Panc1 (cell line): ENCODE measurements at regions not wholly inside any gene's neighbourhood (a gene's known extent, or its start where the extent isn't known, plus 50 kb on each side); places are given as distances from the start of the nearest gene placed in this dataset.

Experiments
- POLR2AphosphoS5 ChIP-seq: IDR thresholded peaks from 2 replicates; pipeline ENCODE4 v1.6.1; 2012; ENCODE audit warnings: mild to moderate bottlenecking, low read depth, low read length, moderate library complexity
- SIN3A ChIP-seq: IDR thresholded peaks from 2 replicates; pipeline ENCODE4 v1.6.1; 2012; ENCODE audit warnings: low read depth, mild to moderate bottlenecking, low read length, moderate library complexity, borderline replicate concordance; ENCODE audit not compliant: insufficient read depth
- TCF7L2 ChIP-seq: IDR thresholded peaks from 2 replicates; pipeline ENCODE4 v1.6.1; 2011; ENCODE audit warnings: mild to moderate bottlenecking, low read depth, low read length, inconsistent platforms
- TF ChIP-seq, protein P1 (sequence below): fragments of 450-650 bp; IDR thresholded peaks from 2 replicates; pipeline ENCODE4 v1.5.1; 2017; ENCODE audit warnings: mild to moderate bottlenecking
- TF ChIP-seq, protein P2 (sequence below), 2 experiments: IDR thresholded peaks; 2 replicates each; pipeline ENCODE4 v1.6.1; 2011 to 2012; ENCODE audit warnings: low read depth in 2 of 2, control low read depth in 1 of 2, low read length in 1 of 2, mild to moderate bottlenecking in 1 of 2, moderate library complexity in 1 of 2; ENCODE audit not compliant: insufficient read depth in 1 of 2

DNA sequence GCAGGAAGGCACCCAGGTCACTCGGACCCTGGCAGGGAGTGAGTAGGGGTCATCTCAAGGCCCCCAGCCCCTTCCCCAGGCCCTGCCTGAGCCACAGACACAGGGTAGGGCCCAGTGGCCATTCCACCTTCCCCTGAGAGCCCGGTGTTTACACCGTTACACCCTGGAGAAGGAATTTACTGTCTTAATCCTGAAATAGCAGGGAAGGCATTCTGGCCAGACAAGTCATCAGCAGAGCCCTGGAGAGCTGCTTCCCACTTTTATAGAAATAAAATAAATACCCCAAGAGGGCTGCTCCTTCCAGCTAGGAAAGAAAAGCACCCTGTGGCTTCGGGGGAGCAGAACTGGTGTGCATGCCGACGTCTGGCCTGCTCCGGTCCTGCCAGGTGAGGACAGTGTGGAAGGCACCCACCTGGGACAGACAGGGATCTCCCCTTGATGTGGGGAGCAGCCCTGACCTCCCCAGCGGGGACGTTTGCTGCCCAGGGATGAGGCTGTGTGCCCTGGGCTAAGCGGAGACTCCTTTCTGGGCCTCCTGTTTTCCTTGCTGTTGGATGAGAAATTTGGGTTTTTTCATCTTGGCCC is 180.0 kb downstream of the MN1 start:
- TF ChIP-seq, protein P1, sequence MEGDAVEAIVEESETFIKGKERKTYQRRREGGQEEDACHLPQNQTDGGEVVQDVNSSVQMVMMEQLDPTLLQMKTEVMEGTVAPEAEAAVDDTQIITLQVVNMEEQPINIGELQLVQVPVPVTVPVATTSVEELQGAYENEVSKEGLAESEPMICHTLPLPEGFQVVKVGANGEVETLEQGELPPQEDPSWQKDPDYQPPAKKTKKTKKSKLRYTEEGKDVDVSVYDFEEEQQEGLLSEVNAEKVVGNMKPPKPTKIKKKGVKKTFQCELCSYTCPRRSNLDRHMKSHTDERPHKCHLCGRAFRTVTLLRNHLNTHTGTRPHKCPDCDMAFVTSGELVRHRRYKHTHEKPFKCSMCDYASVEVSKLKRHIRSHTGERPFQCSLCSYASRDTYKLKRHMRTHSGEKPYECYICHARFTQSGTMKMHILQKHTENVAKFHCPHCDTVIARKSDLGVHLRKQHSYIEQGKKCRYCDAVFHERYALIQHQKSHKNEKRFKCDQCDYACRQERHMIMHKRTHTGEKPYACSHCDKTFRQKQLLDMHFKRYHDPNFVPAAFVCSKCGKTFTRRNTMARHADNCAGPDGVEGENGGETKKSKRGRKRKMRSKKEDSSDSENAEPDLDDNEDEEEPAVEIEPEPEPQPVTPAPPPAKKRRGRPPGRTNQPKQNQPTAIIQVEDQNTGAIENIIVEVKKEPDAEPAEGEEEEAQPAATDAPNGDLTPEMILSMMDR = no peak
- TF ChIP-seq POLR2AphosphoS5 (no peak), TCF7L2 (no peak), SIN3A (no peak)
- TF ChIP-seq, protein P2, sequence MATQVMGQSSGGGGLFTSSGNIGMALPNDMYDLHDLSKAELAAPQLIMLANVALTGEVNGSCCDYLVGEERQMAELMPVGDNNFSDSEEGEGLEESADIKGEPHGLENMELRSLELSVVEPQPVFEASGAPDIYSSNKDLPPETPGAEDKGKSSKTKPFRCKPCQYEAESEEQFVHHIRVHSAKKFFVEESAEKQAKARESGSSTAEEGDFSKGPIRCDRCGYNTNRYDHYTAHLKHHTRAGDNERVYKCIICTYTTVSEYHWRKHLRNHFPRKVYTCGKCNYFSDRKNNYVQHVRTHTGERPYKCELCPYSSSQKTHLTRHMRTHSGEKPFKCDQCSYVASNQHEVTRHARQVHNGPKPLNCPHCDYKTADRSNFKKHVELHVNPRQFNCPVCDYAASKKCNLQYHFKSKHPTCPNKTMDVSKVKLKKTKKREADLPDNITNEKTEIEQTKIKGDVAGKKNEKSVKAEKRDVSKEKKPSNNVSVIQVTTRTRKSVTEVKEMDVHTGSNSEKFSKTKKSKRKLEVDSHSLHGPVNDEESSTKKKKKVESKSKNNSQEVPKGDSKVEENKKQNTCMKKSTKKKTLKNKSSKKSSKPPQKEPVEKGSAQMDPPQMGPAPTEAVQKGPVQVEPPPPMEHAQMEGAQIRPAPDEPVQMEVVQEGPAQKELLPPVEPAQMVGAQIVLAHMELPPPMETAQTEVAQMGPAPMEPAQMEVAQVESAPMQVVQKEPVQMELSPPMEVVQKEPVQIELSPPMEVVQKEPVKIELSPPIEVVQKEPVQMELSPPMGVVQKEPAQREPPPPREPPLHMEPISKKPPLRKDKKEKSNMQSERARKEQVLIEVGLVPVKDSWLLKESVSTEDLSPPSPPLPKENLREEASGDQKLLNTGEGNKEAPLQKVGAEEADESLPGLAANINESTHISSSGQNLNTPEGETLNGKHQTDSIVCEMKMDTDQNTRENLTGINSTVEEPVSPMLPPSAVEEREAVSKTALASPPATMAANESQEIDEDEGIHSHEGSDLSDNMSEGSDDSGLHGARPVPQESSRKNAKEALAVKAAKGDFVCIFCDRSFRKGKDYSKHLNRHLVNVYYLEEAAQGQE (IDR thresholded peaks at IDR 0.05; ENCODE audit: insufficient read depth in 1 of 2, low read depth in 2 of 2, low read length in 1 of 2) = no peak
